Stimulated activated naive CD8-positive, alpha-beta T cell treated with anti-CD3 and anti-CD28 coated beads, Interleukin-15, amount 100 ng/mL, for 72 hours (primary cell): ENCODE measurements at regions not wholly inside any gene's neighbourhood (a gene's known extent, or its start where the extent isn't known, plus 50 kb on each side); places are given as distances from the start of the nearest gene placed in this dataset.
A peak's percentile ranks its signal among the peaks of the same experiment; 100 is the strongest.

ENCODE experiments used
- ATAC-seq: fragments of 150-1000 bp; cut with Tn5 transposase; 2 replicates; pipeline ENCODE4 v1.10.0; 2021; ENCODE audit warnings: mild to moderate bottlenecking, moderate library complexity
- DNase-seq, 2 donors: peaks; one replicate each; pipeline ENCODE4 v3.0.0; 2021 to 2022
- H3K27ac Mint-ChIP-seq, 2 donors: one replicate each; pipeline ENCODE4 v1.8.0; 2022; ENCODE audit warnings: mild to moderate bottlenecking in 2 of 2, mixed read lengths in 2 of 2, moderate library complexity in 2 of 2
- H3K27me3 Mint-ChIP-seq: one replicate; pipeline ENCODE4 v1.8.0; 2022; ENCODE audit warnings: mixed read lengths
- H3K4me1 Mint-ChIP-seq: one replicate; pipeline ENCODE4 v1.8.0; 2022; ENCODE audit warnings: mild to moderate bottlenecking, mixed read lengths
- H3K4me3 Mint-ChIP-seq, 2 donors: one replicate each; pipeline ENCODE4 v1.8.0; 2022; ENCODE audit warnings: mild to moderate bottlenecking in 2 of 2, mixed read lengths in 2 of 2, moderate library complexity in 1 of 2
- H3K9me3 Mint-ChIP-seq, 2 donors: one replicate each; pipeline ENCODE4 v1.8.0; 2022; ENCODE audit warnings: mixed read lengths in 2 of 2

DNA sequence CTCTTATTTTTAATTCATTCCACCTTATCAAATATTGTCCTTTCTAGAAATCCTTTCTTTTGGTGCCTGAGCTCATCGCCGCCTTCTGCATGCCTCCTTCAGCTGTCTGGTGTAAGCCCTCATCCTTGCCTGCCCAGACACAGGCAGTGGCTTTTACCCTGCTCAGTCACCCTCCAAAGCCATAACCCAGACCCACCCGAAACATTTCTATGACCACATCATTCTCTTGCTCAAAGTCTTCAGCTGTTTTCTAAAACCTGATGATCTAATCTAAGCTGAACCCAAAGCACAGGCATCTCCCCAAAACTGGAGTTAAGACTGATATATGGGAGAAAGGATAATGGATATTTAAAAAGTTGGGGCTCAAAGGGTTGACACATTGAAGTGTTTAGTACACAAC is 753.7 kb upstream of the SGCG start:
- Mint-ChIP-seq H3K27ac (no peak overlapping the region), H3K4me3 (no peak overlapping the region), H3K27me3 (no peaks in the 10 kb centered on the region), H3K9me3 (peaks cover 0 to 7% of the 10 kb centered on the region in 2 donors), H3K4me1 (no peaks in the 10 kb centered on the region)
- ATAC-seq (no peak), DNase-seq (no peak)

- no peak for ATAC-seq
- no peak overlapping the region for H3K27ac Mint-ChIP-seq
- H3K4me1 Mint-ChIP-seq: no peaks in the 10 kb centered on the region
- peaks cover 0 to 7% of the 10 kb centered on the region in 2 donors for H3K9me3 Mint-ChIP-seq
- H3K27me3 Mint-ChIP-seq: no peaks in the 10 kb centered on the region
- H3K4me3 Mint-ChIP-seq: no peak overlapping the region
- no peak for DNase-seq
Measured at GRCh38 chr13:22427783-22428182, 753.0 kb upstream of the SGCG start.

- no peak overlapping the region for H3K4me3 Mint-ChIP-seq
- no peak for DNase-seq
- no peak for ATAC-seq
Measured at GRCh38 chr13:22428188-22428828, 752.5 kb upstream of the SGCG start.

DNA sequence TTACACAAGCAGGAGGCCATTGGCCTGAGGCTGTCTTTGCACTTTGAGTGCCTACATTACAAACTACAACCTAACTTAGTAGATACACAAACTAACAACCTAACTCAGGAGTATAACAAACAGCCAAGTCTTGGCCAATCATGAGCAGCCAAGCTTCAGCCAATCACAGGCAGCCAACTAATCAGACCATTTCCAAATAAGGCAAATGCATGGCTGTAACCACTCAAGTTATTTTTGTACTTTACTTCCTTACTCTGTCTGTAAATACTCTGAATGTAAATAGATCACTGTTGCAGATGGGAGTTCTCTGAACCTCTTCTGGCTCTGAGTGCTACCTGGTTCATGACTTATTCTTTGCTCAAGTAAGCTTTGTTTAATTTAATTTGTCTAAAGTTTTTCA is 748.1 kb upstream of the SGCG start:
- ATAC-seq: no peak
- H3K27me3 Mint-ChIP-seq: no peaks in the 10 kb centered on the region
- H3K27ac Mint-ChIP-seq: no peak overlapping the region
- H3K9me3 Mint-ChIP-seq: no peaks in the 10 kb centered on the region
- DNase-seq: no peak
- H3K4me3 Mint-ChIP-seq: no peak overlapping the region
- H3K4me1 Mint-ChIP-seq: no peaks in the 10 kb centered on the region

More at GRCh38 chr13:22428188-22428828, 752.5 kb upstream of the SGCG start:
- Mint-ChIP-seq H3K27ac (no peak overlapping the region), H3K27me3 (no peaks in the 10 kb centered on the region), H3K9me3 (peaks cover 0 to 7% of the 10 kb centered on the region in 2 donors), H3K4me1 (no peaks in the 10 kb centered on the region)

GRCh38 chr13:22447132-22447886 is 733.5 kb upstream of the SGCG start:
- H3K27ac Mint-ChIP-seq: no peak overlapping the region
- no peak overlapping the region for H3K4me3 Mint-ChIP-seq
- H3K4me1 Mint-ChIP-seq: no peaks in the 10 kb centered on the region
- no peak for ATAC-seq
- H3K27me3 Mint-ChIP-seq: peaks cover 15% of the 10 kb centered on the region
- no peak for DNase-seq
- peaks cover 5 to 7% of the 10 kb centered on the region in 2 donors for H3K9me3 Mint-ChIP-seq

GRCh38 chr13:22449251-22449650 is 731.5 kb upstream of the SGCG start:
- H3K4me3 Mint-ChIP-seq: no peak overlapping the region
- ATAC-seq: no peak
- peaks cover 15% of the 10 kb centered on the region for H3K27me3 Mint-ChIP-seq

DNA sequence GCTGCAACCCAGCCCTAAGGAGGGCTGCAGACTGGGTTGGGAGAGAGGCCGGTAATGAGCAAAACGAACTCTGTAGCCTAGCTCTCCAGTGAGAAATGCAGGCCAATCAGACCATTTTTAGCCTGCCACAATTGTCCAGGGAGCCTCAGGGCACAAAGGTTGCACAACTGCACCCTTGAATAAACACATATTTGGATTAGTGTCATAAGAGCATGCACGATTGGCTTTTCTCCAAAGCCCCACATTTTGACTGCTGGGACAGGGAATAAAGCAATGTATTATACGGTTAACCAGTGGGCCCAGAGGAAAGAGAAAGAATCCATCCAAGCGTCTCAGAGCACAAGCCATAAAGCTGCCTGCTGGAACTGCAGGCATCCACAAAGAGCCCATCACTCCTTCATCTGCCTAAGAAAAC is 729.4 kb upstream of the SGCG start:
- no peaks in the 10 kb centered on the region for H3K9me3 Mint-ChIP-seq
- H3K4me1 Mint-ChIP-seq: no peaks in the 10 kb centered on the region
- H3K27me3 Mint-ChIP-seq: peaks cover 15% of the 10 kb centered on the region
- ATAC-seq: no peak
- no peak overlapping the region for H3K4me3 Mint-ChIP-seq
- DNase-seq: no peak
- H3K27ac Mint-ChIP-seq: no peak overlapping the region

More at GRCh38 chr13:22449251-22449650, 731.5 kb upstream of the SGCG start:
- no peaks in the 10 kb centered on the region for H3K9me3 Mint-ChIP-seq
- no peak overlapping the region for H3K27ac Mint-ChIP-seq
- no peaks in the 10 kb centered on the region for H3K4me1 Mint-ChIP-seq
- no peak for DNase-seq

DNA sequence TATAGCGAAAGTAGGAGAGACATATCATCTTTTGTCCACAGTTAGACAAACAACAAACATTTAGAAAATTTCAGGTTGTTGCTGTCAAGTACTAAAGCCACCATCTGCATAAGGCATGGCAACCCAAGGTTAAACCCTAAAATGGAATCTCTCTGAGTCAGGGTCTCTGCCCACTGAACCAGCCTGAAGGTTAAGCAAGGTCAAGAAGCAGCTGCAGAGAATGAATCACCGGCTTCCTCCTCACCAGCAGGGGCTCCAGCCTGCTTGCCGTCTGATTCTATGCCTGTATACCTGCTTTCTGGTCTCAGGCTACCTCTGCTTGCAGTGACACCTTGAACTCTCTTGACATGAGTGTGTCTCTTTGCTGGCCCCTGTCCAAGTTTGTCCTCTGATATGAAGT is 726.2 kb upstream of the SGCG start:
- no peaks in the 10 kb centered on the region for H3K4me1 Mint-ChIP-seq
- no peak for DNase-seq
- ATAC-seq: no peak

DNA sequence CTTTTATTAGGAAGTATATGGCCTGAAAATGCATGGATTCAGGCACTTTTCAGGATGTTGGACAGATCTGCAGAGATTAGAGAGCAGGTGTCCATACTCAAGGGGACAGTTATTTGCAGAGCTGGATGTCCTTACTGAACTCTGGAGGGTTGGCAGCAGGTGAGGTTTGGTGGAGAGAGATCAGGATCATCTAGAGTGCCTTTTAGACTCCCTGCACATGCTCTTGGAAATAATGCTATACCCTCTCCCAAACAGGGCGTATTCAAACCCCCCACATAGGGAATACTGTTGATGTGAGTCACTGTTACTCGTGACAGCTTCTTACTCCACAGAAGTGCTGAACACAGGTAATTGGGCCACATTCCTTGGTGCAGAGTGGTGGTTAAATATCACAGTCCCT is 725.7 kb upstream of the SGCG start:
- DNase-seq (no peak), ATAC-seq (no peak)
- Mint-ChIP-seq H3K9me3 (no peaks in the 10 kb centered on the region), H3K27me3 (no peaks in the 10 kb centered on the region), H3K4me3 (no peak overlapping the region), H3K27ac (no peak overlapping the region), H3K4me1 (no peaks in the 10 kb centered on the region)

More for the DNA sequence above, 726.2 kb upstream of the SGCG start:
- no peaks in the 10 kb centered on the region for H3K9me3 Mint-ChIP-seq
- H3K27ac Mint-ChIP-seq: peak overlapping the region in 1 of 2 donors; percentile 61
- no peaks in the 10 kb centered on the region for H3K27me3 Mint-ChIP-seq
- no peak overlapping the region for H3K4me3 Mint-ChIP-seq

DNA sequence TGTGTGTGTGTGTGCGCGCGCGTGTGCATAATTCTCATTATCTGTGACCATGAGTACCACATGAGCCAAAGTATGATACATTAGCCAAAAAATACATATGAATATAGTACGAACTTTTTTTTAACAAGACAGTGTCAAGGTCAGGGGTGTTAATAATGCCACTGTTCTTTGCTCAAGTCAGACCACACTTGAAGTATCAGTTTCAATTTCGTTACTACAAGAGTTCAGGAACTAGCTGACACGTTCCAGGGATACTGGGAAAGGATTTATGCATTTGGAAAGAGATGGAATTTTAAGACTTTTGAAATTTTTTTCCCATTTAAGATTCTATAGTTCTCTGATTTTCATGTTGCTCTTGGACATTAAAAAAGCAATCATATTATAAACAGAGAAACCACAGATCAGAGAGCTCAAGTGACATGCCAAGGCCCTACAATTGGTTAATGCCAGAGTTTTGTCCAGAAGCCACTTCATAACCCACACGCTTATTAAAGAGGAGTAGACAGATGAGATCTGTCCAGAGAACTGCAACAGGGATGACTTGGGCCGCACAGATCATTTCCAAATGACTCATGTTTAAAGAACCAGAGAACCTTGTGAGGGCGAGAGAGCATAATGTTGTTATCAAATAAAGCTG is 718.8 kb upstream of the SGCG start:
- H3K4me1 Mint-ChIP-seq: no peaks in the 10 kb centered on the region
- no peaks in the 10 kb centered on the region for H3K27me3 Mint-ChIP-seq

DNA sequence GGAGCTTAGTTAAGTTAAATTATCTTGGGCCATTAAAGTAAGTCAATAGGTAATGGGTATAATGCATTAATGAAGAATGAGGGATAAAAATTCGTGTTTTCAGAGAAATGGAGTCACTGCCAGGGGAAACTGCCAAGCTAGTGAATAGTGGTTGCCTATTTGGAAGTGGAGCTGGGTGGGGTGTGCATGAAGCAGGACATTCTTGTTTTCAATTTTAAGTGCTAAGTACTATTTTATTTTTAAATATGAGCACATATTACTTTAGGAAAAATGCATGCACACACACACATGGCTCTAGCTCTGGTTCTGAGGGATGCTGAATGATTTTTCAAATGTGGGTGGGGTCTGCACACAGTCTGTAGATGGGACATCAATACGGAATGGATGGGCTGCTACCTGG is 717.7 kb upstream of the SGCG start:
- no peaks in the 10 kb centered on the region for H3K9me3 Mint-ChIP-seq
- H3K27me3 Mint-ChIP-seq: no peaks in the 10 kb centered on the region
- no peaks in the 10 kb centered on the region for H3K4me1 Mint-ChIP-seq
- H3K4me3 Mint-ChIP-seq: no peak overlapping the region
- no peak for ATAC-seq
- no peak for DNase-seq
- no peak overlapping the region for H3K27ac Mint-ChIP-seq

More for the DNA sequence above, 718.8 kb upstream of the SGCG start:
- ATAC-seq: no peak
- no peak for DNase-seq
- H3K4me3 Mint-ChIP-seq: no peak overlapping the region
- peak overlapping the region in 1 of 2 donors; percentile 8 for H3K27ac Mint-ChIP-seq
- no peaks in the 10 kb centered on the region for H3K9me3 Mint-ChIP-seq

DNA sequence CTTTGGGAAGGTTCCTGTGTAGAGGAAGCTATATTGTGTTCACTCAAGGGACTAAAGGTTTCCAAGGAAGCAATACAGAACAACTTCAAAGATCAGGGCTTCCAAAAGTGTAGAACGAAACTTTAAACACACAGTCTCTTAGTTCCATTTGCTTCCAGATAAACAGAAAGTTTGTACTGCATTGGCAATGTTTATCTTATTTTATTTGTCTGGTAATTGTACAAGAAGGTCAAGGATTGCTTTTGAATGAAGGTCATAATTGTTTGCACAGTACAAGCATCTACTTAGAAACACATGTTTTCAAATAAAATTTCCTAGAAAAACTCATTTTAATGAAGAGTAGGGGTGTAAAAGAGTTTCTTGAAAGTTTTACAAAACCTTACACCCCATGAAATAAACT is 712.7 kb upstream of the SGCG start:
- Mint-ChIP-seq H3K4me1 (no peaks in the 10 kb centered on the region), H3K9me3 (no peaks in the 10 kb centered on the region), H3K27ac (no peak overlapping the region), H3K4me3 (no peak overlapping the region), H3K27me3 (no peaks in the 10 kb centered on the region)
- ATAC-seq (no peak), DNase-seq (no peak)

DNA sequence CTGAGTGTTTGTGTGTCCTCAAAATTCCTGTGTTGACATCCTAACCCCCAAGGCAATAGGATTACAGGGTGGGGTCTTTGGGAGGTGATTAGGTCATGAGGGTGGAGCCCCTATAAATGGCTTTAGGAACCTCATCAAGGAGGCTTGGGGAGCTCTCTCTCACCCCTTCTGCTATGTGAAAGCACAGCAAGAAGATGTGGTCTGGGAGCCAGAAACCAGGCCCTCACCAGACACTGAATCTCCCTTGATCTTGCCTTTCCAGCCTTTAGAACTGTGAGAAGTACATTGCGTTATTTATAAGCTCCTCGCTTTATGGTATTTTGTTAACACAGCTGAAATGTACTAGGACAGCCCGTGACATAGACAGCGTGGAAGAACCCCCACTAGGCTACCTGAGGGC is 712.0 kb upstream of the SGCG start:
- Mint-ChIP-seq H3K9me3 (no peaks in the 10 kb centered on the region), H3K4me3 (no peak overlapping the region), H3K27me3 (no peaks in the 10 kb centered on the region), H3K27ac (no peak overlapping the region), H3K4me1 (no peaks in the 10 kb centered on the region)
- ATAC-seq (no peak), DNase-seq (no peak)

DNA sequence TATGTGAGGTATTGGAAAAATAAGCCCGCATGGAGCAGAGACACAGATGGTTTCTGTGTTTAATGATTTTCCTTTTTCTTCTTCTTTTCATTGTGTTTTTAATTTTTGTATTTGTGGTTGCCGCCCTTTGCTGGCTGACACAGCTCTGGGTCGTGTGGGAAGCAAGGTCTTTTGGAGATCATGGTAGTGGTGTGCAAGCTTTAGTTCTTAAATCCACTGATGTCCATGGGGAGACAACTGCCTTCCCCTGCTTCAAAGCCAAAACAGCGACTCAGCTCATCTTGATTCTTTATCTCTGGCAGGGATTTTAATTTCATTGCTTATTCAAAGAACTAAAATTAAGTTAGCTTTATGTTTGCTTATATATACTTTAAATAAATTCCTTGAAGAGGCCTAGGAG is 711.3 kb upstream of the SGCG start:
- Mint-ChIP-seq H3K4me1 (no peaks in the 10 kb centered on the region), H3K9me3 (no peaks in the 10 kb centered on the region), H3K4me3 (no peak overlapping the region), H3K27me3 (no peaks in the 10 kb centered on the region), H3K27ac (no peak overlapping the region)
- DNase-seq (no peak), ATAC-seq (no peak)

GRCh38 chr13:22470075-22470474 is 710.7 kb upstream of the SGCG start:
- H3K27ac Mint-ChIP-seq: no peak overlapping the region
- H3K9me3 Mint-ChIP-seq: no peaks in the 10 kb centered on the region
- ATAC-seq: no peak
- no peaks in the 10 kb centered on the region for H3K4me1 Mint-ChIP-seq
- no peak for DNase-seq
- H3K4me3 Mint-ChIP-seq: no peak overlapping the region
- no peaks in the 10 kb centered on the region for H3K27me3 Mint-ChIP-seq

- H3K27ac Mint-ChIP-seq: peak overlapping the region in 1 of 2 donors; percentile 9
- ATAC-seq: no peak
- no peak overlapping the region for H3K4me3 Mint-ChIP-seq
- H3K27me3 Mint-ChIP-seq: no peaks in the 10 kb centered on the region
- H3K4me1 Mint-ChIP-seq: peaks cover 7% of the 10 kb centered on the region
- peaks cover 7 to 8% of the 10 kb centered on the region in 2 donors for H3K9me3 Mint-ChIP-seq
- no peak for DNase-seq
Measured at GRCh38 chr13:22482496-22483000, 698.2 kb upstream of the SGCG start.
